ENCODE measurements at regions not wholly inside any gene's neighbourhood (a gene's known extent, or its start where the extent isn't known, plus 50 kb on each side); places are given as distances from the start of the nearest gene placed in this dataset.

DNA sequence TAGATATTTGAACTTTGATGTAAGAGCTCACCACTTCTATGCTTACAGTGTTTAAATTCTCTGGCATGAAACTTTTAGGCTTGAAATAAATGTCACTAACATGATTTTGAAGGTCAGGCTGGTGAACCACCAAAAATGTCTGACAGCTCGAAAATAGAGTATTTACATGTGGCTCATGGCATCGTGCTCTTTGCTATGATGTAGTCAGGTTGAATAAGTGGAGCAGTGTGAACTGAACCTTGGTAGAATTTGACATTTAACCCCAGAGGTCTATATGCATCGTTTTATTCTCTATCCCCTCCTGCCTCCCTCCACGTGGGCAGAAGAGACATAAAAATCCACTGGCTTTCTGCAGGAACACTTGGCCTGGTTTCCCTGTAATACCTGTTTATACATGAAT lies 369.7 kb upstream of the ATP2B1 start:
- H3K4me1 ChIP-seq (ENCODE audit: insufficient read depth, low read length), result no peaks in the 10 kb centered on the region
- no peak overlapping the region for H4K5ac ChIP-seq (ENCODE audit: insufficient read length, low read depth, low read length)
- H2BK20ac ChIP-seq (ENCODE audit: low read depth, low read length, poor library complexity, severe bottlenecking), result no peak overlapping the region
- no peak overlapping the region for H3K4ac ChIP-seq (ENCODE audit: low read depth, low read length)
- TF ChIP-seq, protein P1, sequence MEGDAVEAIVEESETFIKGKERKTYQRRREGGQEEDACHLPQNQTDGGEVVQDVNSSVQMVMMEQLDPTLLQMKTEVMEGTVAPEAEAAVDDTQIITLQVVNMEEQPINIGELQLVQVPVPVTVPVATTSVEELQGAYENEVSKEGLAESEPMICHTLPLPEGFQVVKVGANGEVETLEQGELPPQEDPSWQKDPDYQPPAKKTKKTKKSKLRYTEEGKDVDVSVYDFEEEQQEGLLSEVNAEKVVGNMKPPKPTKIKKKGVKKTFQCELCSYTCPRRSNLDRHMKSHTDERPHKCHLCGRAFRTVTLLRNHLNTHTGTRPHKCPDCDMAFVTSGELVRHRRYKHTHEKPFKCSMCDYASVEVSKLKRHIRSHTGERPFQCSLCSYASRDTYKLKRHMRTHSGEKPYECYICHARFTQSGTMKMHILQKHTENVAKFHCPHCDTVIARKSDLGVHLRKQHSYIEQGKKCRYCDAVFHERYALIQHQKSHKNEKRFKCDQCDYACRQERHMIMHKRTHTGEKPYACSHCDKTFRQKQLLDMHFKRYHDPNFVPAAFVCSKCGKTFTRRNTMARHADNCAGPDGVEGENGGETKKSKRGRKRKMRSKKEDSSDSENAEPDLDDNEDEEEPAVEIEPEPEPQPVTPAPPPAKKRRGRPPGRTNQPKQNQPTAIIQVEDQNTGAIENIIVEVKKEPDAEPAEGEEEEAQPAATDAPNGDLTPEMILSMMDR (conservative IDR thresholded peaks at IDR 0.05), result no peak
- H3K27me3 Mint-ChIP-seq (ENCODE audit: low read depth), result no peaks in the 10 kb centered on the region; the same call in 1 of the 2 replicates
- no peaks in the 10 kb centered on the region for H3K27me3 ChIP-seq (ENCODE audit: insufficient read depth, low read length)
- H3K27ac Mint-ChIP-seq, result no peak overlapping the region
- H2BK5ac ChIP-seq (ENCODE audit: insufficient read length, low read length), result no peak overlapping the region
- H2BK120ac ChIP-seq (ENCODE audit: low read depth, low read length, poor library complexity, severe bottlenecking), result no peak overlapping the region
- no peak overlapping the region for H2AK5ac ChIP-seq (ENCODE audit: insufficient read length, low read length)
- WGBS (ENCODE audit: extremely low coverage, insufficient read length, low lambda C conversion rate), result no CpG with 5 or more reads among the region's 4 CpGs
- no peak overlapping the region for H4K8ac ChIP-seq (replicated peaks; ENCODE audit: insufficient read length, low read depth, low read length)
- no peaks in the 10 kb centered on the region for H3K23me2 ChIP-seq (ENCODE audit: insufficient read length, low read depth, low read length, poor library complexity, severe bottlenecking)
- no peak overlapping the region for H3K23ac ChIP-seq (ENCODE audit: insufficient read length, low read depth, low read length)
- no peak overlapping the region for H2AFZ ChIP-seq (ENCODE audit: low read length)
- H3K4me2 ChIP-seq (ENCODE audit: insufficient read depth, insufficient read length, low read length), result no peak overlapping the region
- H3T11ph ChIP-seq (ENCODE audit: low read length), result no peak overlapping the region
- H3K9ac ChIP-seq (ENCODE audit: extremely low read depth, insufficient read length, low read length), result no peak overlapping the region
- H4K20me1 ChIP-seq (ENCODE audit: control insufficient read depth, insufficient read depth, insufficient read length), result no peaks in the 10 kb centered on the region
- H4K91ac ChIP-seq (ENCODE audit: insufficient read length, low read depth, low read length), result no peak overlapping the region
- H3K18ac ChIP-seq (ENCODE audit: insufficient read length, low read depth, low read length), result no peak overlapping the region
- no peak overlapping the region for H3K4me3 Mint-ChIP-seq
- H2BK12ac ChIP-seq (ENCODE audit: insufficient read length, low read depth, low read length), result no peak overlapping the region
- H3K4me1 Mint-ChIP-seq, result peaks cover 3 to 4% of the 10 kb centered on the region in 2 experiments; a peak in 3 of 4 replicates
- H3K27ac ChIP-seq (ENCODE audit: insufficient read length, low read depth, low read length), result no peak overlapping the region
- H2BK15ac ChIP-seq (ENCODE audit: low read depth, low read length), result no peak overlapping the region
- H3K9me3 ChIP-seq (ENCODE audit: control insufficient read depth, low read depth, low read length), result no peaks in the 10 kb centered on the region
- H3K79me1 ChIP-seq (ENCODE audit: insufficient read depth, low read depth, low read length, poor library complexity, severe bottlenecking), result no peaks in the 10 kb centered on the region
- no peak overlapping the region for H3K14ac ChIP-seq (ENCODE audit: insufficient read depth, low read length)
- H3K79me2 ChIP-seq (ENCODE audit: insufficient read depth, low read length), result no peaks in the 10 kb centered on the region
- no peaks in the 10 kb centered on the region for H3K9me3 Mint-ChIP-seq
- H3K56ac ChIP-seq (ENCODE audit: insufficient read length, low read depth, low read length), result no peak overlapping the region
- no peaks in the 10 kb centered on the region for H3K36me3 Mint-ChIP-seq (ENCODE audit: insufficient read depth in 1 of 3, low read depth in 3 of 3)
- no peak for DNase-seq

All from H9 (cell line).